ENCODE measurements at regions not wholly inside any gene's neighbourhood (a gene's known extent, or its start where the extent isn't known, plus 50 kb on each side); places are given as distances from the start of the nearest gene placed in this dataset.

DNA sequence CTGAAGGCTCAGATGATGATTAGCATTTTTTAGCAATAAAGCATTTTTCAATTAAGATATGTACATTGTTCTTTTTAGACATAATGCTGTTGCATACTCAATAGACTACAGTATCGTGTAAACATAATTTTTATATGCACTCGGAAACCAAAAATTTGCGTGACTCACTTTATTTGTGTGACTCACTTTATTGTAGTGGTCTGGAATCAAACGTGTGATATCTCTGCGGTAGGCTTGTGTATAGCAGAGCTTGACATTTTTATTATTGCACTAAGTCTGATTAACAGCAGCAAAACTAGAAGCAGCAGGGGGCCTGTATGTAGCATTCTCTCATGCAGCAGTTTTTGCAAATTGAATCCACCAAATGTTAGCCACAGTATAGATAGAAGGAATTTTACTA, 119.1 kb upstream of the PRDX4 start:
- DNase-seq, result no peak

- no peak for DNase-seq
Measured at GRCh38 chrX:23552303-23552702, 115.0 kb upstream of the PRDX4 start.

DNA sequence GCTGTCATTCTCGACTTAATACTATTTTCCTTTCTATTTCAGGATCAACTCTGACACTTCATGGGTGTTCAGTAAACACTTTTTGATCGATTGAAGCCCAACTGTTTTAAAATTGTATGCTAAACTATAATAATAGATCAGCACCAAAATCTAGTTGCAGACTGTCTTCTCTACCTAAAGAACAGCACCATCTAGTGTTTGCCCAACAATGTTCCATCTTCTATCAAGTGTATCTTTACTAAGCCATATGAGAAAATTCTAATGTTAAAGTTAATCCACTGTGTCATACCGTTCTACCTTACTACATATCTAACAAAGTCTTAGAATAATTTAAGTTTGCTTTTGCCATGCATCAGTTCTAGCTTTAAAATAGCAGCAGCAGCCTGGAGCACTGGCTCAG, 113.0 kb upstream of the PRDX4 start:
- no peak for DNase-seq

DNA sequence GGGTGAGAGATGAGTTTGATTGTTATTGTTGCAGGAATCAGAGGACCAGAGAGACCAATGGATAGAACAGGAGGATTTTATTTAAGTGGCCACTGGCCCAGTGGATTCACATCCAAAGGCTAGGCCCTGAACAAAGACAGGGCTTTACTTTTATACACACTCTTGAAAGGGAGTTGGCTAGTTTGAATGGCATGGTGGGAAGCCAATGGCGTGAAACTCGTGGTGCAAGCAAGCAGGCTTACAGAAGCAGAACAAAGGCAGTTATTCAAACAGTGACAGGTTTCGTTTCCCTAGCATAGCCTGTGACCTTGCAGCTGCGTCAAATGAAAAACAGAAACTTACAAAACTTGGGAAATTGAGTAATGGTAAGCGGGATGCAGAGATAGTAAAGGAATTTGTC, 110.2 kb upstream of the PRDX4 start:
- no peak for DNase-seq

DNA sequence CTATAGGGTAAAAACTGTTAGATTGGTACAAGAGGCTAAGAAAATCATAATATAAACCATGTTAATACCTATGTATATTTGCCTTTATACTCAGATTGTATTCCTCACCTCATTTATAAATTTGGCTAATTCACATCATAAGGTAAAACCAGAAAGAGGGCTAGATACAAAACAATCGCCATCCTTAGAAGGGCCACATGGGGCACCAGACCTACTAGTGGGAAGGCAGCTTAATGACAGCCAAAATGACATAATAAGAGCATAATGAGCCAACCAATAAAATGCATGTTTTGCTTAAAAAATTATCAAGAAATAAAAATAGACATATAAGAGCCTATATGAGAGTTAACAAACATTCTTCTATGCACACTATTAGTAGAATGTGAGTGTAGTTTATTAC, 107.3 kb upstream of the PRDX4 start:
- no peak for DNase-seq

DNA sequence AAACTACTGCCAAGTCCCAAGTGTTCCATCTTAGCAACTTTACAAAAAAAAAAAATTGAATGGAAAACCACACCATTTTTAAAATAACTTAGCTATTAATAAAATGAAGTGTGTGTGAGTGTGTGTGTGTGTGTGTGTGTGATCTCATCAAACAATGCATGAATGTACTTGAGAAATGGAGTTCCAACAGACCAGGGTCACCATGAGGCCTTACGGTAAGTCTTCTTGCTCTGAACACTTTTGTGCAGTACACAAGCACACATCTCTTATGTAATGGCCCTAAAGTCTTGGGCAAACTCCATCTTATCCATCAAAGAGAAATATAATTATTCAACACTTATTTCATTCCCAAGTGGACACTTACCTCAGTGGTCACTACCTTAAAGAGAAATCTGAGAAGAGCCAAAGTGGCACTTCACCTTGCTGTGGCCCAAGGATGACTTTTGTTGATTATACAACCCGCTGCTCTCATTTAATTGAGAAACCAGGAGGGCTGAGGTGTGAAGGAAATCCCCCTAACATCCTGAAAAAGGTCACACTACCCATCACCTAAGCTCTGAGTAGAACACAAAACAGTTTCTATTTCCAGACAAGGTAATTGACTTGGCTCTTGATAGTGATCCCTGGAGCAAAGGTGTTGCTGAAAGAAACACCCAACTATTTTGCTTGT, 96.5 kb upstream of the PRDX4 start:
- DNase-seq, result no peak

GRCh38 chrX:23575281-23575680, 92.0 kb upstream of the PRDX4 start:
- no peak for DNase-seq

DNA sequence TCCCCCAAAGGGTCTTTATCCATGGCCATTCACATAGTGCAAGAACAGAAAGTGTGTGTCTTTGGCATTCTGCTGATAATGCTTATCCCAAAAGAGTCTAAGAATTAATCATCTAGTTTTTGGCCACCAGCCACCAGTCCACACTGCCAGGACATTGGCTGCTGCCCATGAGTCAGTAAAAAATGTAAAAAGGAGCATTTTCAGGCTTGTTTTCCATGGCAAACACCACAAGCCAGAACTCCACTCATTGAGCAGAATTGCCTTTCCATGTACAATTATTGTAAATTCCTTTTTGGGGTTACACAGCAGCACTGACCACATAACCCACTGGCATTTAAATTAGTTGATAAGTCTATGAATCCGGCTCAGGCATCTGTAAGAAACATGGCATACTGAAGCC, 89.2 kb upstream of the PRDX4 start:
- no peak for DNase-seq

DNA sequence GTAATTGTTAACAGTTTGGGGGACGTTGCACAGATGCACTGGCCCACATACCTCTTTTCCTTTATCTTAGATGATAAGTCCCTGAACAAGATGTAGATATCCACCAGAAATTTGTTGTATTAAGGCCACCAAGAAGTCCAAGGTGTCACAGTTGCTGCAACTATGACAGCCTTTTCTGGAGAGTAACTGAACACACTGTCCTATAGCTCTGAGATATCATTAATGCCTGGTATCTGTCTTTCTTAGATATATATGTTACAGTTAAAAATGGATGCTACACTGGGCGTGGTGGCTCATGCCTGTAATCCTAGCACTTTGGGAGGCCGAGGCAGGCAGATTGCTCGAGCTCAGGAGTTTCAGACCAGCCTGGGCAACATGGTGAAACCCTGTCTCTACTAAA, 77.8 kb upstream of the PRDX4 start:
- DNase-seq, result no peak

- DNase-seq, result no peak
Measured at GRCh38 chrX:23592741-23593140, 74.6 kb upstream of the PRDX4 start.

GRCh38 chrX:23598575-23598974, 68.7 kb upstream of the PRDX4 start:
- no peak for DNase-seq

DNA sequence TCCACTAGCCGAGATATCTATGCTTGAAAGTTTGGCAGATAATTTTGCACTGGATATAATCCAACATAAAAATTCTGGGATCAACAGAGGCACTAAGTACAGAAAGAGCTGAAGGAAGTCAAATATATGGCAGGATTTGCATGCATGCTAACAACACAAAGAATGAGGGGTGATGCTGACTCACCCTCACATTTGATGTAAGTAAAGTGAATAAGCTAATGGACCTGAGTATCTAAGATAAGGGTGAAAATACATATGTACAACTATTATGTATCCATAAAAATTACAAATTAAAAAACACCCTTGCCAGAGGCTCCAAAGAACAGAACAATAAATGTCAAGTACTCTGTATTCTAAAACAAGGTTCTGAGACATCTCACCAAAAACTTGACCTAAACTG, 63.8 kb upstream of the PRDX4 start:
- no peak for DNase-seq

GRCh38 chrX:23610495-23610894, 56.8 kb upstream of the PRDX4 start:
- no peak for DNase-seq

- DNase-seq, result no peak
Measured at GRCh38 chrX:23612846-23613245, 54.4 kb upstream of the PRDX4 start.

GRCh38 chrX:23616361-23616760, 50.9 kb upstream of the PRDX4 start:
- no peak for DNase-seq

All from right hindlimb (tissue), 1 donor.